Left renal cortex interstitium (tissue), 4 donors: ENCODE measurements at regions not wholly inside any gene's neighbourhood (a gene's known extent, or its start where the extent isn't known, plus 50 kb on each side); places are given as distances from the start of the nearest gene placed in this dataset.
A peak's percentile ranks its signal among the peaks of the same experiment; 100 is the strongest.

Source experiments
- DNase-seq, 4 donors: peaks; one replicate each; pipeline ENCODE4 v3.0.0-alpha.2; 2013; ENCODE audit warnings: low read depth in 4 of 4, low spot score in 2 of 4, missing footprints in 1 of 4

GRCh38 chr14:106822905-106823304, 1296.5 kb downstream of the TMEM121 start:
- DNase-seq: no peak

GRCh38 chr14:106823552-106823951, 1297.2 kb downstream of the TMEM121 start:
- no peak for DNase-seq

GRCh38 chr14:106826833-106827369, 1300.5 kb downstream of the TMEM121 start:
- no peak for DNase-seq

GRCh38 chr14:106831322-106831720, 1304.9 kb downstream of the TMEM121 start:
- no peak for DNase-seq

- DNase-seq: no peak
Observed at GRCh38 chr14:106837870-106838269, 1311.5 kb downstream of the TMEM121 start.

GRCh38 chr14:106838991-106839769, 1312.8 kb downstream of the TMEM121 start:
- DNase-seq: no peak

GRCh38 chr14:106840258-106840657, 1313.9 kb downstream of the TMEM121 start:
- no peak for DNase-seq

GRCh38 chr14:106840991-106841390, 1314.6 kb downstream of the TMEM121 start:
- no peak for DNase-seq

GRCh38 chr14:106841701-106842100, 1315.3 kb downstream of the TMEM121 start:
- no peak for DNase-seq

- no peak for DNase-seq
Observed at GRCh38 chr14:106842687-106843086, 1316.3 kb downstream of the TMEM121 start.

GRCh38 chr14:106843386-106843785, 1317.0 kb downstream of the TMEM121 start:
- no peak for DNase-seq

- no peak for DNase-seq
Observed at GRCh38 chr14:106843951-106844483, 1317.6 kb downstream of the TMEM121 start.

- no peak for DNase-seq
Observed at GRCh38 chr14:106844608-106845285, 1318.4 kb downstream of the TMEM121 start.

GRCh38 chr14:106845286-106846087, 1319.1 kb downstream of the TMEM121 start:
- DNase-seq: peak in 1 of 4 donors; percentile 22

GRCh38 chr14:106846218-106846617, 1319.8 kb downstream of the TMEM121 start:
- DNase-seq: no peak

GRCh38 chr14:106848330-106849121, 1322.1 kb downstream of the TMEM121 start:
- no peak for DNase-seq

GRCh38 chr14:106850913-106851825, 1324.8 kb downstream of the TMEM121 start:
- no peak for DNase-seq

GRCh38 chr14:106872611-106873446, 1346.4 kb downstream of the TMEM121 start:
- DNase-seq: no peak
